DND-41 (cell line): ENCODE measurements at regions not wholly inside any gene's neighbourhood (a gene's known extent, or its start where the extent isn't known, plus 50 kb on each side); places are given as distances from the start of the nearest gene placed in this dataset.

ENCODE experiments used
- ATAC-seq: fragments of 200-7000 bp; cut with Tn5 transposase; 3 replicates; pipeline ENCODE4 v1.9.1; 2021; ENCODE audit warnings: low read depth; ENCODE audit not compliant: insufficient read depth
- DNase-seq: peaks from one replicate; pipeline ENCODE4 v3.0.0-alpha.2; 2020
- H2AFZ ChIP-seq: 2 replicates; pipeline ENCODE4 v1.6.0; 2012; ENCODE audit warnings: low read depth, low read length
- H3K27ac ChIP-seq: 2 replicates; pipeline ENCODE4 v1.5.1; 2012; ENCODE audit warnings: low read length, inconsistent platforms
- H3K27me3 ChIP-seq: fragments of 200-600 bp; sonication (generic); 2 replicates; pipeline ENCODE4 v1.6.0; 2012; ENCODE audit warnings: low read length, mild to moderate bottlenecking, inconsistent platforms; ENCODE audit not compliant: insufficient read depth, poor library complexity
- H3K36me3 ChIP-seq: 2 replicates; pipeline ENCODE4 v1.5.1; 2012; ENCODE audit warnings: low read length, inconsistent platforms; ENCODE audit not compliant: insufficient read depth
- H3K4me1 ChIP-seq: 2 replicates; pipeline ENCODE4 v1.5.1; 2012; ENCODE audit warnings: mild to moderate bottlenecking, low read length; ENCODE audit not compliant: insufficient read depth
- H3K4me2 ChIP-seq: 2 replicates; pipeline ENCODE4 v1.6.0; 2012; ENCODE audit warnings: mild to moderate bottlenecking, moderate library complexity, low read length, inconsistent platforms; ENCODE audit not compliant: insufficient read depth
- H3K4me3 ChIP-seq, 2 experiments: fragments of 200-600 bp in 1 of 2; shearing (Covaris generic) in 1 of 2; 2 replicates each; pipeline ENCODE4 v1.5.1; 2012 to 2016; ENCODE audit warnings: inconsistent platforms in 2 of 2, low read length in 2 of 2, mild to moderate bottlenecking in 2 of 2, low read depth in 1 of 2, moderate library complexity in 1 of 2
- H3K79me2 ChIP-seq: 2 replicates; pipeline ENCODE4 v1.6.0; 2012; ENCODE audit warnings: low read length, inconsistent platforms; ENCODE audit not compliant: insufficient read depth
- H3K9ac ChIP-seq: 2 replicates; pipeline ENCODE4 v1.6.0; 2012; ENCODE audit warnings: low read depth, mild to moderate bottlenecking, inconsistent platforms, low read length, moderate library complexity
- H3K9me3 ChIP-seq: 2 replicates; pipeline ENCODE4 v1.5.1; 2012; ENCODE audit warnings: low read length, moderate library complexity, mild to moderate bottlenecking, inconsistent platforms; ENCODE audit not compliant: insufficient read depth, severe bottlenecking
- H4K20me1 ChIP-seq: 2 replicates; pipeline ENCODE4 v1.6.0; 2012; ENCODE audit warnings: low read length; ENCODE audit not compliant: insufficient read depth
- EZH2 ChIP-seq: IDR thresholded peaks from 3 replicates; pipeline ENCODE4 v1.6.1; 2012; ENCODE audit warnings: borderline replicate concordance, low read depth, mild to moderate bottlenecking, moderate library complexity, low read length, inconsistent platforms; ENCODE audit not compliant: severe bottlenecking
- TF ChIP-seq, protein P1 (sequence below): IDR thresholded peaks from 2 replicates; pipeline ENCODE4 v1.5.1; 2012; ENCODE audit warnings: borderline replicate concordance, low read length, moderate library complexity, mild to moderate bottlenecking; ENCODE audit not compliant: poor library complexity, severe bottlenecking; ENCODE audit errors: extremely low read depth

DNA sequence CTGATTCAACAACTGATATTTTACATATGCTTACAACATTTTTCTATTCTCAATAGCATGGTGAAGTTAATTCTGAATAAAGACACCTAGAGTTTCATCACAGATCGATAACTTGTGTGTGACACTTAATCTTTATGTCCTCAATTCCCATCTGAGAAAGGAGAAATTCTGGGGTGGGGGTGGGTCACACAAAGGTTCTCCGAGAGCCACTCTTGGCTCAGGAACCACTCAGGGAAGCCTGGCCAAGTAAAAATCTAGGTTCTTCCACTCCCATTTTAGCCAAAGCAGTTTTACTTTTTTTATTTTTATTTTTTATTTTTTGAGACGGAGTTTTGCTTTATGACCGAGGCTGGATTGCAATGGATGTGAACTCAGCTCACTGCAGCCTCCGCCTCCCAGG lies 111.0 kb upstream of the TBL1XR1 start:
- Histone ChIP-seq H3K4me1 (no peaks in the 10 kb centered on the region), H3K4me2 (no peak overlapping the region), H3K9me3 (peaks cover 5% of the 10 kb centered on the region), H3K79me2 (no peaks in the 10 kb centered on the region), H3K4me3 (no peak overlapping the region), H3K27me3 (no peaks in the 10 kb centered on the region), H3K9ac (no peak overlapping the region), H3K27ac (no peak overlapping the region), H4K20me1 (no peaks in the 10 kb centered on the region), H2AFZ (no peak overlapping the region), H3K36me3 (no peaks in the 10 kb centered on the region)
- no peak for DNase-seq
- ATAC-seq: no peak
- no peak for TF ChIP-seq EZH2
- TF ChIP-seq, protein P1, sequence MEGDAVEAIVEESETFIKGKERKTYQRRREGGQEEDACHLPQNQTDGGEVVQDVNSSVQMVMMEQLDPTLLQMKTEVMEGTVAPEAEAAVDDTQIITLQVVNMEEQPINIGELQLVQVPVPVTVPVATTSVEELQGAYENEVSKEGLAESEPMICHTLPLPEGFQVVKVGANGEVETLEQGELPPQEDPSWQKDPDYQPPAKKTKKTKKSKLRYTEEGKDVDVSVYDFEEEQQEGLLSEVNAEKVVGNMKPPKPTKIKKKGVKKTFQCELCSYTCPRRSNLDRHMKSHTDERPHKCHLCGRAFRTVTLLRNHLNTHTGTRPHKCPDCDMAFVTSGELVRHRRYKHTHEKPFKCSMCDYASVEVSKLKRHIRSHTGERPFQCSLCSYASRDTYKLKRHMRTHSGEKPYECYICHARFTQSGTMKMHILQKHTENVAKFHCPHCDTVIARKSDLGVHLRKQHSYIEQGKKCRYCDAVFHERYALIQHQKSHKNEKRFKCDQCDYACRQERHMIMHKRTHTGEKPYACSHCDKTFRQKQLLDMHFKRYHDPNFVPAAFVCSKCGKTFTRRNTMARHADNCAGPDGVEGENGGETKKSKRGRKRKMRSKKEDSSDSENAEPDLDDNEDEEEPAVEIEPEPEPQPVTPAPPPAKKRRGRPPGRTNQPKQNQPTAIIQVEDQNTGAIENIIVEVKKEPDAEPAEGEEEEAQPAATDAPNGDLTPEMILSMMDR: no peak

- Histone ChIP-seq H3K36me3 (no peaks in the 10 kb centered on the region), H3K9ac (no peak overlapping the region), H3K79me2 (no peaks in the 10 kb centered on the region), H2AFZ (no peak overlapping the region), H3K4me1 (no peaks in the 10 kb centered on the region), H3K9me3 (peaks cover 5% of the 10 kb centered on the region), H3K4me3 (no peak overlapping the region), H4K20me1 (no peaks in the 10 kb centered on the region), H3K4me2 (no peak overlapping the region), H3K27ac (no peak overlapping the region), H3K27me3 (no peaks in the 10 kb centered on the region)
- TF ChIP-seq EZH2: no peak
- TF ChIP-seq, protein P1: no peak
- no peak for ATAC-seq
- no peak for DNase-seq
These were observed 111.6 kb upstream of the TBL1XR1 start for GRCh38 chr3:177308911-177309310.

DNA sequence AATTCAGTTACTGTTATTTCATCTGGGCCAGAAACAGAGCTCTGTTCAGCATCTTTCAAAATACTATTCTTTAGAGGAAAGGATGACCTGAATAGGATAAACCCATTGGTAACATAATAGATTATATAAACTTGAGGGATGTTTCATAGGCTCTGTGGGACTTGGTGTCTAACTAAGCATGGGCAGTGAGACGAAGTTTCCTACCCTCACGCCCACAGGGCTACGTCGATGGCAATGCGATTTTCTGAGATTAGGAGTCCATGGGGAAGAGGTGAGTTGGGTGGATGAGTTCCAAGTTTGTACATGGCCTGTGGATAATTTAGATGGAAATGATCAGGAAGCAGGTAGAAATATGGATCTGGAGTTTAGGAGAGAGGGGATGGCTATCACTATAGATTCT lies 115.2 kb upstream of the TBL1XR1 start:
- Histone ChIP-seq H3K27ac (no peak overlapping the region), H3K4me2 (no peak overlapping the region), H3K9ac (no peak overlapping the region), H3K79me2 (no peaks in the 10 kb centered on the region), H3K4me3 (no peak overlapping the region), H3K27me3 (no peaks in the 10 kb centered on the region), H3K4me1 (peaks cover 3% of the 10 kb centered on the region), H3K36me3 (no peaks in the 10 kb centered on the region), H4K20me1 (no peaks in the 10 kb centered on the region), H3K9me3 (peaks cover 7% of the 10 kb centered on the region), H2AFZ (no peak overlapping the region)
- TF ChIP-seq EZH2: no peak
- TF ChIP-seq, protein P1: no peak
- ATAC-seq: no peak
- DNase-seq: no peak

DNA sequence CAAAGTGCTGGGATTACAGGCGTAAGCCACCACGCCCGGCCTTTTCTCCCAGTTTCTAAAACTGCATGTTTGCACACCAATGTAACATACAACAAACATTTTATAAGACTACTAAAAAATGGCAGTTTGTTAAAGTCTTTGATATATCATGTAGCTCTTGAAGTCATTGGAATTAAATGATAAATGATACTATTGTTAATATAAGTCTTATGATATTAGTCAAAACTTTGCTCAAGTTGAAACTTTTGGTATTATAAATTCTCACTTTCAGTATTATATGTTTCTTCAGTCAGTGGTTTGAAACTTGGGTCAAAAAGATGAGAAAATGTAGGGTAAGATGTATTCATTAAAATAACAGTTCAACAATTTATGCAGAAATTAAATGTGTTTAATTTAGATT lies 117.6 kb upstream of the TBL1XR1 start:
- Histone ChIP-seq H4K20me1 (no peaks in the 10 kb centered on the region), H3K9ac (no peak overlapping the region), H2AFZ (no peak overlapping the region), H3K4me3 (no peak overlapping the region), H3K36me3 (no peaks in the 10 kb centered on the region), H3K27me3 (no peaks in the 10 kb centered on the region), H3K4me2 (no peak overlapping the region), H3K4me1 (peaks cover 8% of the 10 kb centered on the region), H3K79me2 (no peaks in the 10 kb centered on the region), H3K9me3 (peaks cover 7% of the 10 kb centered on the region), H3K27ac (no peak overlapping the region)
- TF ChIP-seq, protein P1: no peak
- TF ChIP-seq EZH2: no peak
- no peak for DNase-seq
- no peak for ATAC-seq
